GM18867 (cell line): ENCODE measurements at regions not wholly inside any gene's neighbourhood (a gene's known extent, or its start where the extent isn't known, plus 50 kb on each side); places are given as distances from the start of the nearest gene placed in this dataset.
"Not testable (repeated sequence)": the region's sequence is repeated elsewhere in the genome, so short reads cannot be mapped to it uniquely, and the experiment has no call there.

Experiments
- ATAC-seq: cut with Tn5 transposase; IDR thresholded peaks from one replicate; pipeline ENCODE4 v1.9.1; 2021; ENCODE audit warnings: mild to moderate bottlenecking, moderate library complexity; ENCODE audit not compliant: unreplicated experiment

DNA sequence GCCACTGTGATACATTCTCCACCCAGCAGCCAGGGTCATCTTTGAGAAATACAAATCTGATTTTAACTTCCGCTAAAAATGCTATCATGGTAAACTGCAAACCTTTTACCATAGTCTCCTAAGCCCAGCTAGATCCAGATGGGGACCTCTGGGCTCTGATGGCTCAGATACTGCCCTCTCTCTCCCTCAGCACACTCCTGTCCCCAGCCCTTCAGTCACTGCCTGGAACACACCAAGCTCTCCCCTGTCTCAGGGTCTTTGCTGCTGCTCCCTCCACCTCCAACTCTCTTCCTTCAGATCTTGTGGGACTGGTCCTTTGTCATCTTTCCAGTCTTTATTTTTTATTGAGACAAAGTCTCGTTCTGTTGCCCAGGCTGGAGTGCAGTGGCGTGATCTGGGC lies 65.1 kb downstream of the SPRY4 start:
- no peak for ATAC-seq

DNA sequence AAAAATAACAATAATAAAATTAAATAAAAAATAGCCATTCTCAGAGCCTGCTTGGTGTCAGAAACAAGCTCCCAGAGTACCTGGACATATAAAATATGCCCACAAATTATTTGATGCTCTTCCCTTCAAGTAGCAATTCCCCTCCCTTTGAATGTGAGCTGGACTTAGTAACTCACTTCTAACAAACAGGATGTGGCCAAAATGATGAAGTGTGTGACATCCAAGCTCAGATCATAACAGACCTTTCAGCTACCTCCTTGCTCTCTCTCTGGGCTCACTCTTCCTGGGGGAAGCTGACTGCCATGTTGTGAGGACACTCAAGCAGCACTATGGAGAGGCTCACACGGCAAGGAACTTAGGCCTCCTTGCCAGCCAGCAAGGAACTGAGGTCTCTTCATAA lies 69.0 kb downstream of the SPRY4 start:
- ATAC-seq: no peak

DNA sequence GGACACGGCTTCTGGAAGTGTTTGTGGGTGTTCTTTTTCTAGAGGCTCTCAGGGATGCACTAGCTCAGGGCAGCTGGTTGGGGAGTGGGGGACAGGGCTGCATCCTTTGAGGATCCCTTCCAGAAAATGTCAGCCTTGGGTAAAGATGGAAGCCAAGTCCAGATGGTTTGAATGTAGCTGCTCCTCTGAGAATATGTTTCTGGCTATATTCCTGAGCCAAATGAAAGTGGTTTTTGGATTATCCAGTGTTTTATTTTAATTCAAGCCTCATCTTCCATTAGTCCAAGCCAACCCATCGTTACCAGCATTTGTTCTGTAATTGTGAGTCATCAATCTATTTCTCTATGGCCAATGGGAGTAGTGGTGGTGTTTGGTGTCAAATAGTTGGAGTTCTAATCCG lies 70.4 kb downstream of the SPRY4 start:
- no peak for ATAC-seq

GRCh38 chr5:142253938-142254337 lies 70.9 kb downstream of the SPRY4 start:
- ATAC-seq: no peak

DNA sequence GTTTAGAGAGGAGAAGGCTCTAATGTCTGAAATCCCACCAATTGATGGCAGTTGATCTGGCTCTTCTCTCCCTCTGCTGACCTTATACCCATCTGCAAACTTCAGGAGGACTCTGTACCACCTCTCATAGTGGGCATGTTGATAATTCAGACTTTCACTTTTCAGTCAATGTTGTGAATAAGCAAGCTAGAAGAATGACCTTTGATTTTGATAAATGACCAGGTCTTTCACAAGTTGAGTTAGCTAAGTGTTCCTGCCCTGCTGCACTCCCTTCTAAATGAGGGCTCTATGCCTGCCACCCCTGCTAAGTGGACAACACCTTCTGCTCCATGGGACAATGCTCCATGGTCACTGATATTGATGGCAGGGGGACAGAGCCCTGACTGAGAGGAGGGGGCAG lies 74.7 kb downstream of the SPRY4 start:
- ATAC-seq: no peak

GRCh38 chr5:142248853-142249462 lies 75.9 kb downstream of the SPRY4 start:
- no peak for ATAC-seq

- no peak for ATAC-seq
Measured at GRCh38 chr5:142246258-142246657, 78.6 kb downstream of the SPRY4 start.

- no peak for ATAC-seq
Measured at GRCh38 chr5:142245786-142246185, 79.0 kb downstream of the SPRY4 start.

GRCh38 chr5:142244440-142244839 lies 80.4 kb downstream of the SPRY4 start:
- no peak for ATAC-seq

- ATAC-seq: no peak
Measured at GRCh38 chr5:142242272-142242671, 82.5 kb downstream of the SPRY4 start.

- ATAC-seq: no peak
Measured at GRCh38 chr5:142239394-142240159, 85.2 kb downstream of the SPRY4 start.

- ATAC-seq: no peak
Measured at GRCh38 chr5:142237707-142238106, 87.1 kb downstream of the SPRY4 start.

DNA sequence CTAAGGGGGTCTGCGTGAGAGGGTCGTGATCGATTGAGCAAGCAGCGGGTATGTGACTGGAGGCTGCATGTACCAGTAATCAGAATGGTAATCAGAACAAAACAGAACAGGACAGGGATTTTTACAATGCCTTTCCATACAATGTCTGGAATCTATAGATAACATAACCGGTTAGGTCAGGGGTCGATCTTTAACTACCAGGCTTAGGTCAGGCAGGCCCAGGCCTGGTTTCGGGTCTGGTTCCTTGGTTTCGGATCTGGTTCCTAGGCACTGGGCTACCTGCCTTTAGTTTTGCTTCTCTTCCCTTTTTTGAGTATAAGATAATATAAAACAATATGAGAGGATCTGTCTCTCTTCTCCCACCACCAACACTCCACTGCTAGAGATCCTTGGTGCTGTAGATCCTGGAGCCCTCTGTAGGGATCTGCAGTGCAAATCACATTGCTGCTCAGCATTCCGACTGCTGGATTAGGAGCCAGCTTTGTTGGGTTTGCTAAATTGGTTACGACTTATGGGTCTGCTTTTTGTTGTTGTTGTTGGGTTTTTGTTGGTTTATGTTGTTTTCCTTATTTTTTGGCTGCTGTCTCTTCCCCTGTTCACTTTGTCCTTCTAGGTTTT lies 88.0 kb downstream of the SPRY4 start:
- ATAC-seq: not testable (repeated sequence)

DNA sequence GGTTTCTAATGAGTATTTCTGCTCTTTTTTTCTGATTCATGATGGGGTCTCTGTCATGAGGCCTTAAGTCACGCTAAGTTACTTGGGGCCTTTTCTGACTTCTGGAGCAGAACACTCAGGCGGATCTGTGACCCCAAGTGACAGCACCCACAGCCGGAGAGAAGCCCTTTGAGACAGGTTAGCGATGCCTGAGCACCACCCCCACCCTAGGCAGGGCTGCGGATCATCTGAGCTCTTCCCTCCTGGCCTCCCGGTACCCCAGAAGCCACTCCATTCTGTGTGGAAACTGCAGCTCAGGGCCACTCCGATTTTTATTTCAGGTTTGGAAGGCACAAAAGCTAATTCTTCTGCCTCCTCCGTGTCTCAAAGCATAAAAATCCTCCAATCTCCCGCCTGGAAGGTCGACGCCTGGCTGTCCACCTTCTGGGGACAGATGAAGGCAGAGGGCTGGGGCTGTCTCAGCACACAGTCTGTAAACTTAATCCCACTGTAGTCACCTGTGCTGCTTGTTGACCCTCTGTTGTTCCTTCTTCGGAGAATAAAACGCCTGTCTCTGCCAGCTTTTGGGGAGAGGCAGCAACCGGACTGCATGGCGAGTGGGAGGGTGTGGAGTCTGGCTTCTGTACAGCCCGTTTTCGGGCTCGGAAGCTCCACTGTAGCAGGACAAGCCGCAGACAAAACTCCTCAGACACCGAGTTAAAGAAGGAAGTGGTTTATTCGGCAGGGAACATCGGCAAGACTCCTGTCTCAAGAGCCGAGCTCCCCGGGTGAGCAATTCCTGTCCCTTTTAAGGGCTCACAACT lies 88.8 kb downstream of the SPRY4 start:
- ATAC-seq: no peak

DNA sequence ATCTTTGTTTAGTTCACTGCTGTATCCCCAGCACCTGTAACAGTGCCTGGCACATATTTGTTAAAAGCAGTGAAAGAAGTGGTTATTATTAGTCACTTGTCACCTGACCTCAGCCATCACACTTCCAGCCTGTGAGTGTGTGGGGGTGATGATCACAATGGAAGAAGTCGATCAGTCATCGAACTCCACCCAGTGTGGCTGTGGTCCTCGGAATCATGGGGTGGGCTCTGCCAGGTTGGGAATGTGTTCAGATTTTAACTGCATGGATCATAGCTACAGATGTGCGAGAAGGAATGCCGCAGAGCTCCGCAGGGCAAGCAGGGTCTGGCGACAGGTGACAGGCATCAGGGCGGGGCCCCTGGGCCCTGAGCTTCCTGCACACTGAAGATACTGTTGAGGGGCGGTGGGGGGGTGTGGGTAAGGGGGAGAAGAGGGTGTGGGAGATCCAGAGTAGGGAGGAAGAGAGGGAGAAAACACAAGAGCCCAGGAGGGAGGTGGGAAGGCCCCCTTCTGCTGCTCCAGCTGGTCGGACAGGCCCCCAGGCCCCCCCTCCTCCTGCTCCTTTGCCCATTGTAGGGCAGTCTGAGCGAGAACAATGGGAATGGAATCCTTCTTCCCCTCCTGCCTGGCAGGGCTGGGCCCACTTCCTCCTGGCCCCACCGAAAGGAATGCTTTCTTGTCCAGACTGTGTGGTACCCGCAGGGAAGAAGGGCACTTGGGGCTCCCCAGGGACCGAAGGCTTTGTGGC lies 89.6 kb downstream of the SPRY4 start:
- ATAC-seq: no peak

DNA sequence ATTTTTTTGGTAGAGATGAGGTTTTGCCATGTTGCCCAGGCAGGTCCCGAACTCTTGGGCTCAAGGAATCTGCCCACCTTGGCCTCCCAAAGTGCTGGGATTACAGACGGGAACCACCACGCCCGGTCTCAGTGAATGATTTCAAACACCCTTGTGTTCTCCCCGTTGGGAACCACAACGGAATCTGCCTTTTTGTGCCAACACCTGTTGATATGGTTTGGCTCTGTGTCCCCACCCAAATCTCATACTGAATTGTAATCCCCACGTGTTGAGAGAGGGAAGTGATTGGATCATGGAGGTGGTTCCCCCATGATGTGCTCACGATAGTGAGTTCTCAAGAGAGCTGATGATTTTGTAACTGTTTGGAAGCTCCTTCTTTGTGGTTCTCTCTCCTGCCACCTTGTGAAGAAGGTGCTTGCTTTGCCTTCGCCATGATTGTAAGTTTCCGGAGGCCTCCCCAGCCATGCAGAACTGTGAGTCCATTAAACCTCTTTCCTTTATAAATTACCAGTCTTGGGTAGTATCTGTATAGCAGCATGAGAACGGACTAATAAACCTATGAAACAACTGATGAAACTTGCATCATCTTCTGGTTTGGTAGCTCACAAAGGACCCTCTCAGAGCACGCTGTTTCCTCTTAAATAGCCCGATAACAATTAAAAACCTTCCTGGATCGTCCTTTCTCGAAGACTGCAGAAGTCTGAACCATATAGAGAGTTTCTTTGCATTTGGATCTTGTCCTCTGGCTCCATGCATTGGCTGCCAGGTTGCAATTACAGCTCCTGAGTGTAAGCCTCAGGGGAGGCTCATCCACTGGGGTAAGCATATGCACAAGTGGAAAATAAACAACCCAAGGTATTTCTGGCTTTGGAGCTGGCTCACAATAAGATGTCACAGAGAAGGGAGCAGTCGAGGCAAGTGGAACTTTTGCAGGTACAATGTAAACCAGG lies 91.5 kb downstream of the SPRY4 start:
- ATAC-seq: no peak

DNA sequence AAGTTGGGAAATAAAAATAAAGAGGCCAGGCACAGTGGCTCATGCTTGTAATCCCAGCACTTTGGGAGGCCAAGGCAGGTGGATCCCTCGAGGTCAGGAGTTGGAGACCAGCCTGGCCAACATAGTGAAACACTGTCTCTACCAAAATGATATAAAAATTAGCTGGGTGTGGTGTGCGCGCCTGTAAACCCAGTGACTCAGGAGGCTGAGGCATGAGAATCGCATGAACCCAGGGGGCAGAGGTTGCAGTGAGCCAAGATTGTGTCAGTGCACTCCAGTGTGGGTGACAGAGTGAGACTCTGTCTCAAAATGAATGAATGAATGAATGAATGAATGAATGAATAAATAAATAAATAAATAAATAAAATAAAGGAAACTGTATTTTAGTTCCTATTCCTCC lies 93.9 kb downstream of the SPRY4 start:
- not testable (repeated sequence) for ATAC-seq

DNA sequence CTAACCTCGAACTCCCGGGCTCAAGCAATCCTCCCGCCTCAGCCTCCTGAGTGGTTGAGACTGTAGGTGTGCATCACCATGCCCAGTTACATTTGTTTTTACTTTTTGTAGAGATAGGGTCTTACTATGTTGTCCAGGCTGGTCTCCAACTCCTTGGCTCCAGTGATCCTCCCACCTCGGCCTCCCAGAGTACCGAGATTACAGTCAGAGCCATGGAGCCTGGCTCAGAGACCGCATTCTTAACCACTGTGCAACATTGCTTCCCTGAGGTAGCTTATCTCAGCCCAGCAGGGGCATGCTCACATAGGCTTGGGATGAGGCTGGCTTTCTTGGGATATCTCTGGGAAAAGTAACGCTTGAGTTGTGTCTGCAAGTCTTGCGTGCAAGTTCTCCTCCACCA lies 99.7 kb downstream of the SPRY4 start:
- no peak for ATAC-seq

DNA sequence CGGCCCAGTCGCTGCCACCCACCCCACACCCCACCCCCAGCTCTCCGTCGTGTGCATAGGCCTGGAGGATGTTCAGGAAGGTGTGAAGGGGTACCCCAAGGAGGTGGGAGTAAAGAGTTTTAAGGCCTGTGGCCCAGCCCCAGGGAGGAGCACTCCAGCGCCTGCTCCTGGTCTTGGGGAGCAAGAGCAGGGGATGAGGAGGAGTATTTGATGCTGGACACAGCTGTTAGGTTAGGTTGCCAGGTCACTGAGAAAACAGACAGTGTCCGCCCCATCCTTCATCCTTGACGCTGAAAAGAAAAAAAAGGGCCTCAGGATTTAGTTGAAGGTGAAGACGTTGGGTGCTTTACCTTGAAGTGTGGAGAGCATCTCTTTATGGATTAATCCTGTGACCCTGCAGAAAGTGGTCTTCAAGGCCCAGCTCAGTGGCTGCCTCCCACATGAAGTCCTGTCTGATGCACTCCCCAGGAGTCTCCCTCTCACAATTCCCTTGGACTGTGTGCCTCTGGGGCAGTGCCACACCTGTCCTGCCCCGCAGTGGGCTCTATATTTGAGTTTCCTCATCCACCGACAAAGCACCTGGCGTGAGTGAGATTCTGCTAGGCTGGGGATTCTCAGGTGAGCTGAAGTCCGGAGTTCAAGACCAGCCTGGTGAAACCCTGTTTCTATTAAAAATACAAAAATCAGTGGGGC lies 101.8 kb downstream of the SPRY4 start:
- peak; percentile 10 for ATAC-seq
